EH (cell line): ENCODE measurements at regions not wholly inside any gene's neighbourhood (a gene's known extent, or its start where the extent isn't known, plus 50 kb on each side); places are given as distances from the start of the nearest gene placed in this dataset.

Source experiments
- DNase-seq: peaks from one replicate; pipeline ENCODE4 v3.0.0-alpha.2; 2015; ENCODE audit warnings: low read depth

DNA sequence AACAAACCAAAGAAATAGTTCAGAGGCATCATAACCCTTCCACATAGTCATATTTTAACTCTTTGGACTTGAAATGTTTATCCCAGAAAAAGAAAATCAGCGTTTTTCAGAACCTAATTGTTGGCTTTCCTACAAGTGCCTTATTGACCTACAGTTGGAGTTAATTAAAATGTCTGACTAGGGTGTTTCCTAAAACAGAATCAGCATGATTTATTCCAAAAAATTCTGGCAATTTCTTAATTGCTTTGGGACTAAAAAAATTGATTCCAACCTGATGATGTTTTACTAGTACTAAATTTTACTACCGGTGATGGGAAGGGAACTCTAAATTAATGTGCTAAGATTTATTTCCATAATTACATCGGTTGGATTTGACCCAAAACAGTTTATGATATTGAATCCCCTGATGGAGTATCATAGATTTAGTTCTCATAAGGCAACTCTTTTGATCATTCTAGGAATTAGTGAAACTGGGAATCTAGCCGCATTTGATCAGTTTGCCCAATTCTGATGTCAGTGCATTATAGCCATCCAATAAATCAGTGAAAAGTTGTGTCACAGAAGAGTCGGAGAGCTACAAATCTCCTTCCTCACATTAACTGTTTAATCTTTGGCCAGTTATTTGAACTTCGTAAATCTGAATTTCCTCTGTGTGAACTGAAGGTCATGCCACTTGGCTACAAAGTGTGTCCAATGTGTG is 134.3 kb upstream of the DSEL start:
- peak; percentile 23 for DNase-seq

GRCh38 chr18:67646890-67647289 is 130.4 kb upstream of the DSEL start:
- no peak for DNase-seq

GRCh38 chr18:67644226-67644625 is 127.7 kb upstream of the DSEL start:
- DNase-seq: no peak

- DNase-seq: peak; percentile 9
Observed at GRCh38 chr18:67639872-67640271, 123.4 kb upstream of the DSEL start.

DNA sequence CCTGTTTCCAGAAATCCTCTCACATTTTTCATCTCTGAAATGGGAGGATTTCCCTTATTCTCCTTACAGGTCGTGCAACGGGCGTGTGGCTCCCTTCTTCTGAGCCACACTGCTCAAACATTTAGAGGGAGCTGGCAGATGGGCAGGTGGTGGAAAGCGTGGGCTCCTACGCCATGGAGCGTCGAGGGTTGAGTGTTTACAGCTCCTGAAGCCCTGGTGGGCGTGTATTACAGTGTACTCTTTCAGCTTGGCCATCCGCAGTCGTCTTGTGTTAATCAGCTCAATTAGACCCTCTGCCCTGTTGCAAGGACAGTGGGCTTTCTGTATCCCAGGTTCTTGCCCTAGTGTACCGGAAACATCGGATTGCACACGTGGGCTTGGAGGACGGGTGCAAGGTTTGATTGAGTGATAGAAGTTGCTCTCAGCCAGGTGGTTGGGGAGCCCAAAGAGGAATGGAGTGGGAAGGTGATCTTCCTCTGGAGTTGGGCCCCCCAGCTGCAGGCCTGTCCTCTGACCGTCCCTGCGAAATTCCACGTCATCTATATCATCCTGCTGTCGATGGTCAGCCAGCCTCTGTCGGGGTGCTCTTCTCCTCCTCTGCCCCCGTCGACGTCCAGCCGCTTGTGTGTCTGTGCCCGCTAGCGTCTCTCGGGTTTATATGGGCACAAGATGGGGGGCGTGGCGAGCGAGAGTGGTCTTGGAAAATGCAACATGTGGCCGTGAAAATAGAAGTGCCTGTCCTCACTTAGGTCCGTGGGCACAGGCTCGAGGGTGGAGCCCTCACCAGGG is 120.3 kb upstream of the DSEL start:
- no peak for DNase-seq

GRCh38 chr18:67634631-67635338 is 118.3 kb upstream of the DSEL start:
- no peak for DNase-seq

DNA sequence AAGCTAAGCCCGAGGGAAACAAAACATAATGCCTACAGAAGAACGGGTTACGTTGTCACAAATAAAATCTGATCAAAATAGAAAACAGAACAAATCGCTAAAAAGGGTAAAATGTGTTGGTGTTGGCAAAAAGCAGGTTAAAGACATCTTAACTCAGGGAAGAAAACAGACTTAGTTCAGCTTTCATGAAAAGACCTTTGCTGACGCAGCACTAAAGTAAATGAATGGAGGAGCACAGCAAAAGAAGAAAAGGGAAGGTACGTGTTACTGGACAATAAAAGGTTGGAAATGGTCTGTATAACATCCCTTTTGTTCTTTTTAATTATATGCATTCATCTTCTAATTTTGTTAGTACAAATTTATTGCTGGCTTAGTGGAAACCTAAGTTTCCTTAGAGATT is 117.4 kb upstream of the DSEL start:
- no peak for DNase-seq

DNA sequence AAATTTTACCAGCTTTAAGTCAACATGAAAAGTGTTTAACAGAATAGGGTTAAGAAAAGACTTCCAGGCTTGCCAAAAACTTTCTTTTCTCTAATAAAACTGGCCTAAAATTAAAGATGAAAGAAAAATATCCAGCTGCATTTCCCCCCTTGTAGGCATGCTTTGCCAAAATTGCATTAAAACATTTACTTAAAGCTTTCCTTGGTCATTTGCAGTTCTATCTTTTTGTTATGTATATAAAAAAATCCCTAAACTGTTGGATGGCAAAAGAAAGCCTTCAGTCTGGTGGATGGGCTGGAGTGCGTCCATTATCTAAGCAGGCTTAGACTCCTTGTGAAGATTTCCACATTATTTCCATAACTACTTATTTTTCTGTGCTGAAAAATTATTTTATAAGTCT is 105.4 kb upstream of the DSEL start:
- no peak for DNase-seq

DNA sequence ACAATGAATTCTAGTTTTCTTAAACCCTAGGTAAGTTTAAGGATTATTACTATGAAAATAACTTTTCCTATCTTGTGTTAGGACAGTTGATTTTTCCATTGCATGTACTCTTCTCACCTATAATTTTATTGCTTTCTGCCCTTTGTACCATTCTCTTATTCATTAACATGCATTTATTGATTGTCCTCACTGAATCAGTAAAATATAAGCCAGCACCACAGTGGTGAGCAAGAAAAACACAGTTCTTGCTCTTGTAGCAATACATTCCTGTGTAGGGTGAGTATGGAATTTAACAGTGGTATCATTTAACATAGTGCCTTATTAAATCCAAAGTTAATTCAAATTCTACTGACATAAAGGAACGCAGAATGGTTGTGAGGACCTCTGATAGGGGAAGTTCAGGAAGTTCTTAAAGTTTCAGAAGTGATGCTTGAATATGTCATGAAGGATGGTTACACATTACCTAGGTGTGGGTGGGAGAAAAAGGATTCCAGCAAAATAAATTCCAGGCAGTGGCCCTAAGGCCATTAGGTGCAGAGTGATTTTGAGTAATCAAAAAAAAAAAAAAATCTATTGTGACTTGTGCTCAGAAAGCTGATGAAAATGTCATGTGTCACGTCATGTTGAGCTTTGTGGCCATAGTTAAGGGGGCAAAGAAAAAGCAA is 104.7 kb upstream of the DSEL start:
- no peak for DNase-seq

DNA sequence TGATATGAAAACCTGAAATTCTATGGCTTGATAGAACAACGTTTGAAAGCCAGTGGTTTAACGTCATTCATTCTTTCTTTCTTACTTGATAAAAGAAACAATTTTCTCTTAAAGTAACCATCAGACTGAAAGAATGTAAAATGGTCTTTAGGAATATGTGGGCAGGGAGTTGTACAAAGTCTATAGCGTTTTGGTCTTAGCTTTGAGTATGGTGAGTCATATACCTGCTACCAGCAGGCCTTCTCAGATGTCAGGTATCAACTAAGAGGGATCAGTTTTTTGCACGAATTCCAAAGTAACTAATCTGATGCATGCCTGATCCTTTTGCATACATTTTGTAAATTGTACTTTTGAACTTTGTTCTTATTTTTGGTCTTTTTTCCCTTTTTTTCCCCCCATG is 101.5 kb upstream of the DSEL start:
- DNase-seq: no peak

- DNase-seq: no peak
Observed at GRCh38 chr18:67615876-67616275, 99.4 kb upstream of the DSEL start.

- DNase-seq: no peak
Observed at GRCh38 chr18:67613731-67614130, 97.2 kb upstream of the DSEL start.

GRCh38 chr18:67612281-67612680 is 95.8 kb upstream of the DSEL start:
- DNase-seq: peak; percentile 41

DNA sequence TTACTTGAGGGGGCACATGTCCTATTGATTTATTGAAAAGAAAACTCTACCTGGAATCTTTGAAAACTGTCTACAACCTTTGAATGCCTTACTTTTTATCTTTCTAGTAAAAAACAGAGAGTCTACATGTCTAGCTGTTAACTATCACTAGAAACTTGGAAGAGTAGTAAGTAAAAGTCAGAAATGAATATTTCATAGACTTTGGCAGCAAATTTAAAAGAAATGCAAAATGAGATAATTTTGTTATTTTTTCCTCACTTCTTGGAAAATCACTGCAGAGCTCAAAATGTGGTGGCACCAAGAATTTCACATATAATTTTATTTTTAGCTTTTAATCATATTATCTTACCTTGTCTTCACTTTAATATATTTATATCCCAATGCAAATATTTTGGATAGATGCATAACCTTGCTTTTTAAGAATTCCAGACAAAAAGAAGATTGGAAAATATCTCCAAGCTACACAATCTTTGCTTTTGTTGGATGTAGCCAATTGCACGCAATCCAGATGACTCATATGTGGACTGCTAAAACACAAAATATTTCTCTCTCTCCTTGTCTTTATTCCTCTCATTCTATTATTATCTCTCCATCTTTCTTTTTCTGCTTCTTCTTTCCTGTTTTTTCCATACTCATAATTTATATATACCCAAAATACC is 92.2 kb upstream of the DSEL start:
- peak; percentile 69 for DNase-seq

DNA sequence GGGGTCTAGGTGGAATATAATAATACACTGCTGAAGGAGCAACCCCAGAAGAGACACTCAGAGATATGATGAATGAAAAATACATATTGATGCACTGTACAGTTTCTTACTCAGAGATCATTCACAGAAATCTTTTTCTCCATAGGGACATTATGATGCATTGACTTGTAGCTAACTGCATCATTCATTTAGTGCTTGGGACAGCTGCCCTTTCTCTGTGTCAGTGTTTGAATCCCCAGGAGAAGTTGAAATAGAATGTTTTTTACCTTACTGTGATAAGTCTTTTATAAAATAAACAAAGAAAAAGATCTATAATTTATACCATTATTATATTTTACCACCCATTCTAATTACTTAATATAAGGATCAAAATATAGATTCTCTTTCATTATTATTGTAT is 91.7 kb upstream of the DSEL start:
- DNase-seq: no peak

- peak; percentile 89 for DNase-seq
Observed at GRCh38 chr18:67600181-67601180, 84.0 kb upstream of the DSEL start.

- DNase-seq: peak; percentile 60
Observed at GRCh38 chr18:67599277-67599676, 82.8 kb upstream of the DSEL start.

GRCh38 chr18:67597759-67598158 is 81.2 kb upstream of the DSEL start:
- DNase-seq: no peak

DNA sequence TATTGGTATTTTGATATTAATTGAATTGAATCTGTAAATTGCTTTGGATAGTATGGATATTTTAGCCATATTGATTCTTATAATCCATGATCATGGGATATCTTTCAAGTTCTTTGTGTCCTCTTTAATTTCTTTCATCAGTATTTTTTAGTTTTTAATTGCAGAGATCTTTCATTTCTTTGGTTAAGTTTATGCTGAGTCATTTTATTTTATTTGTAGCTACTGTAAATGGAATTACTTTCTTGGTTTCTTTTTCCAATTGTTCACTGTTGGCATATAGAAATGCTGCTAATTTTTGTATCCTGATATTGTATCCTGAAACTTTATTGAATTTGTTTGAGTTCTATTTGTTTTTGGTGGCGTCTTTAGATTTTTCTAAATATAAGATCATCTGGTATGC is 79.5 kb upstream of the DSEL start:
- no peak for DNase-seq

DNA sequence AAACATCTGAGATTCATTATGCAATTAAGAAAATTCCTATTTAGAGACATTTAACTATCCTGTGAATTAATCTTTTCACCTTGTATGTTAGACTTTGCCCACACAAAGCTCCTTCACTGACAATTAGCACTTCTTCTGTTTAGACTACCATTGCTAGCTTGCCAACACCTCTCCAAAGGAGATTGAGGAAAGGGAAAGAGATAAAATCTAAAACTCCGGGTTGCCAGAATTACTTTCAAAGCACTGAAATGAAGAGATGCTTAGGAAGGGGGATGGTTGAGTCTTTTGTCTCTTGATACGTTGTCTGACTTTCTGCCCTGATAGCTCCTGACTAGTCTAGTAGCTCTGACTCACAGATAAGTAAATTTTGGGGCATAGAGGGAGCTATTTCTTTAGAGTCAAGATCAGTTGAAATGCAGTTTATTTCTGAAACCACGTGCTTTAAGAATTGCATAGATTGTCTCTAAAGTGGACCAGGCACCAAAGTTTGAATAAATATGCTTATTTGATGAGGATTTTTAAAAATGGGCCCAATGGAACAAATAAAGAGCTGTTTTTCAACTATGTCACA is 74.1 kb upstream of the DSEL start:
- peak; percentile 51 for DNase-seq
